ENCODE measurements at regions not wholly inside any gene's neighbourhood (a gene's known extent, or its start where the extent isn't known, plus 50 kb on each side); places are given as distances from the start of the nearest gene placed in this dataset.
"Not testable (repeated sequence)": the region's sequence is repeated elsewhere in the genome, so short reads cannot be mapped to it uniquely, and the experiment has no call there.

GRCh38 chr1:227415115-227415790, 97.0 kb upstream of the CDC42BPA start:
- H3K27ac ChIP-seq = no peak overlapping the region
- no peak overlapping the region for H3K4me3 ChIP-seq
- no peaks in the 10 kb centered on the region for H3K27me3 ChIP-seq
- no peaks in the 10 kb centered on the region for H3K36me3 ChIP-seq
- H3K9me3 ChIP-seq = no peaks in the 10 kb centered on the region
- intact Hi-C loops (cut with DNase I) = loop anchor here in 1 of 10 donors (5.0 kb wide), 1 partner anchor 58 kb away; no protein-coding TSS in a partner anchor
- peaks cover 0 to 21% (median 2%) of the 10 kb centered on the region in 12 donors for H3K4me1 ChIP-seq
- WGBS, 4 donors = 83 to 89% (median 86%) methylated on average over 8 of the region's 8 CpGs
- ATAC-seq = no peak
- TF ChIP-seq POLR2A (IDR thresholded peaks at IDR 0.05) (no peak), CTCF (IDR thresholded peaks at IDR 0.05) (no peak)
- DNase-seq = no peak

GRCh38 chr1:227411066-227411465, 92.8 kb upstream of the CDC42BPA start:
- H3K4me3 ChIP-seq = no peak overlapping the region
- H3K27ac ChIP-seq = no peak overlapping the region
- TF ChIP-seq CTCF (IDR thresholded peaks at IDR 0.05) (no peak), POLR2A (IDR thresholded peaks at IDR 0.05) (no peak)
- intact Hi-C loops (cut with DNase I) = no loop called here
- peaks cover 0 to 5% (median 0%) of the 10 kb centered on the region in 12 donors for H3K4me1 ChIP-seq
- WGBS, 4 donors = 59 to 84% (median 74%) methylated on average over 7 of the region's 7 CpGs
- DNase-seq (no peak), ATAC-seq (no peak)
- H3K27me3 ChIP-seq = no peaks in the 10 kb centered on the region
- H3K9me3 ChIP-seq = no peaks in the 10 kb centered on the region
- H3K36me3 ChIP-seq = no peaks in the 10 kb centered on the region

GRCh38 chr1:227406332-227406731, 88.0 kb upstream of the CDC42BPA start:
- H3K9me3 ChIP-seq; H3K4me1 ChIP-seq; DNase-seq; H3K4me3 ChIP-seq; H3K36me3 ChIP-seq; H3K27ac ChIP-seq; H3K27me3 ChIP-seq; intact Hi-C loops (cut with DNase I); ATAC-seq: not testable (repeated sequence)

GRCh38 chr1:227403535-227403934, 85.2 kb upstream of the CDC42BPA start:
- Histone ChIP-seq H3K27ac (no peak overlapping the region), H3K36me3 (no peaks in the 10 kb centered on the region), H3K4me1 (no peaks in the 10 kb centered on the region), H3K27me3 (no peaks in the 10 kb centered on the region), H3K4me3 (no peak overlapping the region), H3K9me3 (no peaks in the 10 kb centered on the region)
- DNase-seq (no peak), ATAC-seq (no peak)
- intact Hi-C loops (cut with DNase I) = no loop called here
- no peak for TF ChIP-seq POLR2A (IDR thresholded peaks at IDR 0.05)
- TF ChIP-seq CTCF (IDR thresholded peaks at IDR 0.05) = no peak
- WGBS, 4 donors = 63 to 81% (median 72%) methylated on average over 5 of the region's 5 CpGs

All from heart left ventricle (tissue), 16 donors.